NCI-H1694 treated with DMSO at 0.1 percent for 48 hours (cell line): ENCODE measurements at regions not wholly inside any gene's neighbourhood (a gene's known extent, or its start where the extent isn't known, plus 50 kb on each side); places are given as distances from the start of the nearest gene placed in this dataset.

ENCODE experiments used
- DNase-seq: peaks from one replicate; lab custom pipeline; 2025; lab: John Stamatoyannopoulos, UW

DNA sequence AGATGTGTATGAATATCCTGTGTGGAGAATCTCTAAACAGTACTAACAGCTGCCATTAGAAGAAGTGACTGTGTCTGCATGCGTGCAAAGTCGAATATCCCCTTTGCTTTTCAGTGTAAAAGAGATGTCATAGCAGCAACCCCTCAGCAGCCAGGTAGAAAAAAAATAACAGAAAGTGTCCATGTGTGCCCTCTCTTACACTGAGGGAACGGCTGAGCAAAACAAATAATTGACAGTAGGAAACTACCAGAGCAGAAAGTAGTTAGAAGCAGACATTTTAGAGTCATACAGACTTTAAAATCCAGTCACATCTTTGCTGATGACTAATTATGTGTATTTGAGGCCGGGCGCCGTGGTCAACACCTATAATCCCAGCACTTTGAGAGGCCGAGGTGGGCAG lies 370.8 kb downstream of the GPM6A start:
- no peak for DNase-seq

GRCh38 chr4:175443547-175443946 lies 368.5 kb downstream of the GPM6A start:
- DNase-seq, result no peak

GRCh38 chr4:175444512-175444911 lies 367.6 kb downstream of the GPM6A start:
- DNase-seq, result no peak

DNA sequence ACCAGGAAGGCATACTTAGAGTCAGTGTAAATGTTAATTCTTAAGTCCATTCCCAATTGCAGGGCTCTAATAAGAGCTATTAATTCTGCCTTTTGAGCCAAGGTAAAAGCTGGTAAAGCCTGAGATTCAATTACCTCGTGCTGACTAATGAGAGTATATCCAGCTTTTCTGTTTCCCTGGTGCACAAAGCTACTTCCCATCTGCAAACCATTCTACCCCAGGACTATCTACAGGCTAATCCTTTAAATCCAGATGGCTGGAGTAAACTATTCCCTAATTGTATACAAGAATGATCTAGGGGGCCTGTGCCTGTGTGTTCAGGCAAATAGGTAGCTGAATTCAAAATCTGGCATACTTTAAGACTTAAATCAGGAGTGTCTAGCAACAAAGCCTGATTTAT lies 365.0 kb downstream of the GPM6A start:
- DNase-seq, result no peak

DNA sequence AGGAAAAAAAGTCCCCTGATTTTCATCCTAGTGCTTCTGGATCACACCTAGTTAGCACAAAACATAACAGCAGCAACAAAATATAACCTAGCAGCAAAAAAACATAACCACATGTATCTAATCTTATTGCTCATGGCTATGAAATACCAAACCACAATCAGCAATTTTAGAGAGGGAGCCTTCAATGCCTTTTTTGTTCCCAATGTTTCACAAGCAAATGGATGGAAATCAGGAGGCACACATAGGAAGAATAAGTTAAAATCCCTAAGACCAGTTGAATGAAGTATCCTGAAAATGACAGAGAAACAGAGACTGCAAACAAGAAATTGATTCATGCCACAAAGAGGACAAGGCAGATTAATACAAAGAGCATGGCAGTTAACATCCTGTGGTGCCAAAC lies 361.6 kb downstream of the GPM6A start:
- DNase-seq, result no peak

DNA sequence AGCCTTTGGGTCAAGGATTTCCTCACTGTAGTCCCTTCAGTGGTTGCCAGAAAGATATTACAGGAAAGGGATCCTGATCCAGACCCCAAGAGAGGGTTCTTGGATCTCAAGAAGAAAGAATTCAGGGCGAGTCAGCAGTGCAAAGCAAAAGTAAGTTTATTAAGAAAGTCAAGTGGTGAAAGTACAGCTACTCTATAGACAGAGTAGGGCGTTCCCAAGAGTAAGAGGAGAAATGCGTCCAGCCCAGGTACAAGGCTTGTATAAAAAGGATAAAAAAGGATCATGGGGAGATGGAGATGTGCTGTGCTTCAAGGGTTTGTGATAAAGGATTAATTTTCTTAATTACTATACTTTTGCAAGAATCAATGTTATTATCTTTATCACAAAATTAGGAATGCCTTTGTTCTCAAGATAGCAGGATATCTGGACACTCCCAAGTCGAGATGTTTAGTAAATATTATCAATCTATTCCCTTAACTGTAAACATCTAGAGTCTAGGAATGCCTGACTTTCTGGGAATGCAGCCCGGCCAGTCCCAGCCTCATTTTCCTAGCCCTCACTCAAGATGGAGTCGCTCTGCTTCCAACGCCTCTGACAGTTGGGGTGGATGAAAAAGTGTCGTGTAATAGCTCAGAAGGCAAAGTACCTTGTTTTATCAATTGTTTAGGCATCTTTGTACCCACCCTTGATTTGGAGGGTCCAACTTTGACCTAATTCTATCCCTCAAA lies 360.7 kb downstream of the GPM6A start:
- no peak for DNase-seq

GRCh38 chr4:175453456-175453855 lies 358.6 kb downstream of the GPM6A start:
- DNase-seq, result no peak

- DNase-seq, result no peak
Observed at GRCh38 chr4:175456131-175456530, 355.9 kb downstream of the GPM6A start.

DNA sequence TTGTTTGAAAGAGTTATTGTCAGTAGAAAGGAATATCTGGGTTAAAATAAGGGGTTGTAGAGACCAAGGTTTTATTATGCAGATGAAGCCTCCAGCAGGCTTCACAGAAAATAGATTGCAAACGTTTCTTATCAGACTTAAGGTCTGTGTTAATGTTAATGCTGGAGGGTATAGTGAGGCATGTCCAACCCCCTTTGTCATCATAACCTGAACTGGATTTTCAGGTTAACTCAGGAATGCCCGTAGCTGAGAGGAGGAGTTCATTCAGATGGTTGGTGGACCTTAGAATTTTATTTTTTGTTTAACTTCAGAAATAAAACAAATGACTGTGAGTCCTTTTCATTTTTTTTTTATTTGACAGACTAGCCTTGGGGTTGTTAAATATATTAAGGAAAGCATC lies 354.1 kb downstream of the GPM6A start:
- DNase-seq, result no peak

DNA sequence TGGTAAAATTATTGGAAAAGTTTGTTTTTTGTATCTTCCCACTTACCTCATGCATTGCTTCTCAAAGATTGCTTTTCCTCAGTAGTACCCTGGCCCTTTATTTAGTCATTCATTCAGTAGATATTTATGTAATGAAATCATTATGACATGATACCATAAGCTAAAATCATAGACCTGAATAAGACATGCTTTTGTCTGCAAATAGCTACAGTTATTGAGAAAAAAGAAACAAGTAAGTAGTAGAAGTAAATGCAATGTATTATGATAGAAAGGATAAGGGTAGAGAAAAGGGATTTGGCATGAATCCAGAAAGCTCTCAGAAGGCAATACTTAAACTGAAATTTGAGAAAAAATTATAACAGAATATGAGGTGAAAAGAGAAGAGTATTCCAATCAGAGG lies 352.5 kb downstream of the GPM6A start:
- DNase-seq, result no peak

DNA sequence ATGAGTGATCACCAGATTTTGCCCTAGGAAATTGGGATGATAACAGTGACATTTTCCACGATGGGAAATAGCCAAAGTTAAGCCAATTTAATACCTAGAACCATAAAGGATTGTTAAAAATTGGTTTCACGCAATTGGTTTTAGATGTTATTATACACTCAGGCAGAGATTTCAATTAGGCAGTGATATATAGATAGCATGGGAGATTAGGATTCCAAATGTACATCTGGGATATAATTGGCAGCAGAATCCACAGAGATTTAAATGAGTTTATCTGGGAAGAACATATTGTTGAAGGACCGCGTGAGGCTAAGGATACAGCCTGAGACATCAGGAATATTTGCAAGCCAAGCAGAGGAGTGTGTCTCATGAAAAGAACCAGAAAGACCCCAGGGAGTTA lies 351.6 kb downstream of the GPM6A start:
- DNase-seq, result no peak

DNA sequence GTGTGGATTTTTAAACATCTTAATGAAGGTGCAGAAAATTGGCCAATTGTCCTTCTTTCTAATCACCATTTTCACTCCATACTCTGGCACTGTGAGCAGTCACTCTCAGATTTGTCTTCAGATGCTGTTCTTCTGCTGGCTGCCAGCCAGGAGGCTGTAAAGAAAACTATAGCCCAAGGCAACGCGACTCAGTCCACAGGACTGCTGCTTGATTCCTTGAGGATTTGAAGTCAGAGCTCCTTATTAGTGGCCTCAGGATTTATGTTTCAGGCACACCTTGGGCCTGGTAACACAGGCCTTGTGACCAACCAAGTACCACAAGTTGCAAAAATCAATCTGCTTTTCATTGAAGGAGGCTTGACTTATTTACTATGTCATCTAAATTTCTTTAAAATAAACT lies 342.6 kb downstream of the GPM6A start:
- DNase-seq, result no peak

DNA sequence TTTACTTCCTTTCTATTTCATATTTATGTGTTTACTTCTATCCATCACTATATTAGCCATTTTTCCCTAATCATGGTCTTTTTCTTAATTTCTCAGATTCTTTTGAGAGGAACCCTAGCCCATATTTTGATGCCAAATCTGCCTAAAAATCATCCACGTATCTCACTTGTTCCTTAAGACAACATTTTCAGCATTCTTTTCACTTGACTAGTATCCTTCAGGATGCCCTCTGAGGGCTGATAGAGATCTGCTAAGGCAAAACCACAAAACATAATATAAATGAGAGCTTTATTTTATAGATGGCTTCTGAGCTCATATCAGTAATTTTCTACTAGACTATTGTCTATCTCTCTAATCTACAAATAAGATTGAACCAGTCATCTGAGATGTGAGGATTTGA lies 341.9 kb downstream of the GPM6A start:
- DNase-seq, result no peak

DNA sequence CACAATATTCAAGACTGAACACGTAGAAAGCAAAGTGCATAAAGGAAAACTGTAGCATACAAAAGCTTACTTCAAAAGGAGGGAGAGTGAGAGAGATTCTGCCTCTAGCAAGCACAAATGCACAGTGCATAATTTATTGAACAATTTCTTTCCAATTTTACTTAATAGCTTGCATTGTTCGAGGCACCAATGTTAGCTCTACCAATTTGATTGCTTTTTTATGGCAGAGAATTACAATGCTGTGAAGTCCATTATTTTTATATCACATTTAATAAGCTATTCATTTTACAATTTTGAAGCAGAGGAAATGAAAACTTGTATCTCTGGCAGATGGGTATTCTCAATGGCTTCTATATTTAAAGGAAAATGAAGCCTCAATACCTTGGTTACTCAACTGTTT lies 331.7 kb downstream of the GPM6A start:
- no peak for DNase-seq

GRCh38 chr4:175499735-175500352 lies 312.2 kb downstream of the GPM6A start:
- DNase-seq, result no peak

GRCh38 chr4:175504318-175504717 lies 307.7 kb downstream of the GPM6A start:
- DNase-seq, result no peak

DNA sequence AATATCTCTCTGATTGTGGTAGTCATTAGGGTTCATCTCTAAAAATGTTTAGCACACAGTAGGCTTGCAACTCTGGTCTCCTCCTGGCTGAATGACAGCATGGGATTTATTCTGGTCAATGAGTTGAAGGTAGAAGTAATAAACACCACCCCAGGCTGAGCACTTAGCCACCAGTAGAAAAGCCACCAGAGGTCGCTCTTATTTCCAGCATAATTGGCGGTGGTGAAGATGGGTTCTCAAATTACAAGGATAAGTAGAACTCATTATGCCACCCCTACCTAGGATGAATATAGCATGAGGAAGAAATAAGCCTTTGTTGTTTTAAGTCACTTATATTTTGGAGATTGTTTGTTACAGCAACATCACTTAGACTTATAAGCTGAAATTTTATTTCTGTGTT lies 302.7 kb downstream of the GPM6A start:
- DNase-seq, result peak; percentile 6

DNA sequence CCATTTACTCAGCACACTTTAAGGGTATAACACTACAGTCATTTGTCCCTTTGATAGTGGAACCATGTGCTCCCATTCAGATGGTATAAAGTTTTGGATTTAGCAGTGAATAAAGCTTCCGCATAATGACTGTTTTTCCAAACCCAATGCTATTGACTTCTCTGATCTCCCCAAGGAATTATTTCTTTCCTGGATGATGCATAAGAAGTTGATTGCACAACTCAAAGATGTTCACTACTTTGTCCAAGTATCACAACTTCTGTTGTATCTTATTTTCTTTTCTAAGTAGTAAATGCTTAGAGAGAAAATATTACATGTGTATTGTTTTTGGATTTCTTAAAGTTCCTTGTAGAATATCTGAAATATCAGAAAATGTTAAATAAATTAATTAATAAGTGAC lies 300.2 kb downstream of the GPM6A start:
- no peak for DNase-seq

DNA sequence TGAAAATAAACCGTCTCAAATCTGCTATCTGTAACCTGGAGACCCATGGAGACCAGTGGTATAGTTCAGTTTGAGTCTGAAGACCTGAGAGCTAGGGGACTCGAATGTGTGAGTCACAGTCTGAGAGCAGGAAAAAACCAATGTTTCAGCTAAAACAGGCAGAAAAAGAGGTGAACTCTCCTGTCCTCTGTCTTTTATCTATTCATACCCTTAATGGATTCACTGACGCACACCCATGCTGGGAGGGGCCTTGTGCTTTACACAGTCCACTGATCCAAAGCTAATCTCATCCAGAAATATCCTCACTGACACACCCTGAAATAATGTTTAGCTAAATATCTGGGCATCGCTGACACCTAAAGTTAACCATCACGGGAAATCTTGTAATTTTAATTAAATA lies 297.9 kb downstream of the GPM6A start:
- DNase-seq, result no peak

GRCh38 chr4:175530655-175531054 lies 281.4 kb downstream of the GPM6A start:
- DNase-seq, result no peak

DNA sequence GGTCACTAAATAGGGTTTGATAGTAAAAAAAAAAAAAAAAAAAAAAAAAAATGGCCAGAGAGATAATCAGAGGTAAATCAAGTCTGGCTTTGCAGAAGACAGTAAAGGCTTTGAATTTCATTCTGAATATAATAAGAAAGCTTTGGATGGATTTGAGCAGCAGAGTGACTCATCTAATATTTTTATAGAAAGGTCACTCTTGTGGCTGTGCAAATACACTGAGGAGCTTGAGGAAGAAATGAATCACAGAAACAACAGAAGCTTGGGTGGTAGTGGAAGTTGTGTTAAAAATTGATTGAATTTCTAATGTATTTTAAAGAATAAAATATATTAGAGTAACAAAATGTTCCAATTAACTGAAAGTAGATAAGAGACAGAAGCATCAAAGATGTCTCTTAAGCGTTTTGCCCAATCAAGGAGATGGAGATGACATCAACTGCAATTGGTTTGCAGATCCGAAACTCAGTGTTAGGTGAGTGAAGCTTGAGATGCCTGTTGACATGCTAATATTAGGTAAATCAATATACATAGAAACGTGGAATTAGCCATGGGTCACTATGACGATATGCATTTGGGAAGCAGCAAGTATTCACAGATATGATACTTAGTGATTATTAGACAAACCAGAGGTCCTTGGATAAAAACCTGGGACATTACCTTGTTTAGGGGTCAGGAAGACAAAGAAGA lies 280.5 kb downstream of the GPM6A start:
- no peak for DNase-seq

DNA sequence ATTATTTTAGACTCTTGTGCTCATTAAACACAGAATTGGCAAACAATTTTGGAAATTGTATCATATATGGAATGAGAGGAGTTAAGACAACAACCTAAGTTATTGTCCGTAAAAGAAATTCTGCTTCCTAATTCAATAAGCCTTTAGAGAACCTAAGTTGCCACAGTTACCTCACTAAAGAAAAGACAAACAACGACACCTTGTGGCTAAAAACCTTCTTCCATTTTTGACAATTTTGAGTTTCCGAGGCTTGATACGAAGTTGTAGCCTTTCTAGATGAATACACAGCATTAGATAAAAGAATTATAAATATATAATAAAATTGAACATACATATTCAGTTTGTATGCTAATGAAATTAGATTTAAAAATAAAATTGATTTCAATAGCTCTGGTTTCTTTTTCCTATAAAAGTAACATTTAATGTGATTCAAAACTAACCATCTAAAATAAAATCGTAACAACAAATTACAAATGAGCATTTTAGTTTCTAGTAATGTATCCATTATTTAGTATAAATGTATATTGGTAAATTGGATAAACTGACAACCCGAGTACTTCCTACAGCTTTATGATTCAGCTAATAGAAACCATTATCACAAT lies 275.1 kb downstream of the GPM6A start:
- peak; percentile 10 for DNase-seq

- no peak for DNase-seq
Observed at GRCh38 chr4:175539498-175539897, 272.6 kb downstream of the GPM6A start.
